Epithelial cell of proximal tubule (primary cell): ENCODE measurements at regions not wholly inside any gene's neighbourhood (a gene's known extent, or its start where the extent isn't known, plus 50 kb on each side); places are given as distances from the start of the nearest gene placed in this dataset.

Experiments used
- DNase-seq: peaks from one replicate; pipeline ENCODE4 v3.0.0-alpha.2; 2011; ENCODE audit warnings: low read depth
- H3K4me3 ChIP-seq: 2 replicates; pipeline ENCODE4 v1.5.1; 2011; ENCODE audit warnings: low read depth, mild to moderate bottlenecking, low read length
- CTCF ChIP-seq: conservative IDR thresholded peaks from 2 replicates; pipeline ENCODE4 v1.5.1; 2012; ENCODE audit warnings: low read depth, mild to moderate bottlenecking, low read length

- H3K4me3 ChIP-seq, result no peak overlapping the region
- no peak for DNase-seq
- no peak for TF ChIP-seq CTCF
Measured at GRCh38 chr5:5951953-5952352, 426.4 kb downstream of the MED10 start.

- TF ChIP-seq CTCF, result no peak
- DNase-seq, result no peak
- no peak overlapping the region for H3K4me3 ChIP-seq
Measured at GRCh38 chr5:5950658-5951057, 427.7 kb downstream of the MED10 start.

DNA sequence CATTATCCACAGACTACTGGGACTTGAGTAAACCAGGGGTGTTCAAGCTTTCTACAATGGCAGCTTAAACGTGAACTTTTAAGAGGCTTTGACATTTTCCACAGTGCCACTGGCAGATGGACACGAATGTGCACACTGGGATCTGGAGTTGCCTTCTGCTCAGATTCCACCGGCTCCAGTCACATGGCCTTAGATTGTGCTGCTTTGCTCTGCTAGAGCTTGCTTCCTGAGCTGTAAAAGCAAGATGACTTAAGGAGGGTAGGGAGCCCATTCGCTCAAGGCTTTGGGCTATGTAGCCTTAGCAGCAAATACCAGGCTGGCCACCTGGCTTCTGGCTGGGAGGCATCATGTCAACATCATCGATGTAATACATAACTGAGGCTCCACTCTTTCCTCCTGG is 436.9 kb downstream of the MED10 start:
- H3K4me3 ChIP-seq, result no peak overlapping the region
- no peak for TF ChIP-seq CTCF
- DNase-seq, result no peak

DNA sequence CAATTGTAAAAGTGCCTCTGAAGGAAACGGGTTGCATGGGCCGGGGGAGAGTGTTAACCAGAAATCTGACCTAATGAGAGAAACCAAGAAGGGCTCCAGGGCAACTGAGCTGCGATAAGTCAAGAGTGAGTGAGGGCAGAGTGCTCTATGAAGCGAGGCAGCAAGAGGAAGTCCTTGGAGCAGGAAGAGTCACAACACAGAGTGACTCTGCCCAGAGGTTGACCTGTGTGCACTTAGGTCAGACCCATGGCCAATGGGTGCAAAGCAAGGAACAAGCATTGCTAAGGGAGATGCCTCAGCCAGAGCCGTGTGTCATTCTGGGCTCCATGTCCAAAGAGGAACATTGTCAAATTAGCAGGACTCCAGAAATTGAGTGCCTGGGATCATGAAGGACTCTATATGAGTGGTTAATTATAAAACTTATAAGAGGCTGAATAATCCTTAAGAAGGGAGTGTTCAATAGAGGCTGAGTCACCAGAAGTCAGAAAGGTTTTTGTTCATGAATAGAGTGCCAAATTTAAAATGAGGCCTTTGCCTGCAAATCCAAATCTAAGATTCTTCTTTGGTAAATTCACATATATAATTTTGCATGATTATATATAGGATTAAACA is 438.5 kb downstream of the MED10 start:
- no peak for TF ChIP-seq CTCF
- no peak for DNase-seq
- H3K4me3 ChIP-seq, result no peak overlapping the region

DNA sequence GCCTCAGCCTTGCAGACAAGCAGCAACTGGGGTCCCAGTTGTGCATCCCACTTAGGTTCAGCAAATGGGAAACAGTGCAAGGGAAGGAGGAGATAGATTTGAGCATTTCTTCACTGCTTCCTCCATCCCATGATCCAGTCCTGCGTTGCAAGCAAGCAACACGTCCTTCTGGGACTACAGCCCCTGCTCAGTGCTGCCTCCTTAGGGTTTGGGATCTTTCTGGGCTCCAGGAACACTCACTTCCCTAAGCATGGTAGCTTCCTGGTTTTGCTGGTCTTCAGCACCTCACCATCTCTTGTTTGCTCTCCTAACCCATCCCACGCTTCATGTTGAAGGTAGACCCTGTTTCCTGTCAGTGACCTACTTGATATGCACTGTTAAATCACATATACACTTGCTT is 444.7 kb downstream of the MED10 start:
- TF ChIP-seq CTCF, result no peak
- no peak overlapping the region for H3K4me3 ChIP-seq
- no peak for DNase-seq

GRCh38 chr5:5932824-5933223 is 445.5 kb downstream of the MED10 start:
- DNase-seq, result no peak
- no peak for TF ChIP-seq CTCF
- no peak overlapping the region for H3K4me3 ChIP-seq

DNA sequence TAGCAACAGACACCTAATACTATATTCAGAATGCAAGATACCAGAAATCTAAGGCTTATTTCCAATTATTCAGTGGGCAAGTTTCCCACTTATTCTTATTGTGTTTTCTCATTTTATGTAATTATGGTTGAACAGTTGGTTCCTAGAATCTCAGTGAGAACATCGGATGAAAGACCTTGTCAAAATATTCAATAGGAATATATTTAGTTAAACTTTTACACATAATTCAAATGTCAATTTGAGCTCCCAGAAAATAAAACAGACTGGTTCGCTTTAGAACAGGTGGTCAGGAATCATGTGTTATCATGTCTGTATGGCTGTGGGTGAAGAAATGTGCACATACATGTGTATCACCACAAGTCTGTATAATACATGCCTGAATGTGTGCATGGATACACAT is 447.8 kb downstream of the MED10 start:
- no peak for DNase-seq
- no peak for TF ChIP-seq CTCF
- H3K4me3 ChIP-seq, result no peak overlapping the region
